ENCODE measurements at regions not wholly inside any gene's neighbourhood (a gene's known extent, or its start where the extent isn't known, plus 50 kb on each side); places are given as distances from the start of the nearest gene placed in this dataset.

DNA sequence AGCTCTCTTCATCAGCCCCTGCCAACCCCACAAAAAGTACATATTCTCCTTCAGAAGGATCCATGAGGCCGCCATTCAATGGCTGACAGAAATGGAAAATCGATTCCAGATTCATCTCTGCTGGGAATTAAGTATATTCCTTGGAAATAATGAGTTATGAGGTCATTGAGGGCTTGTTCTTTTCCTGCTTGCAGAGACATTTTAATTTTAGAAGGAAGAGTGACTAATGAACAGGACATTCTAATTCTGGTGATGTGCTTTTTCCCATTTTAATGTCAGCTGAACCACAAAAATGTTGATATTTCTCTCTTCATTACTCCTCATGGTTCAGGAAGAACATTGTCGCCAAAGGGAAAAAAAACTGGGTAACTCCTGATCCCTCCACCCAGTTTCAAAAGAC, 314.0 kb downstream of the PIK3R1 start:
- Histone ChIP-seq H3K27ac (no peak overlapping the region), H3K4me1 (peaks cover 7% of the 10 kb centered on the region)
- TF ChIP-seq, protein P1, sequence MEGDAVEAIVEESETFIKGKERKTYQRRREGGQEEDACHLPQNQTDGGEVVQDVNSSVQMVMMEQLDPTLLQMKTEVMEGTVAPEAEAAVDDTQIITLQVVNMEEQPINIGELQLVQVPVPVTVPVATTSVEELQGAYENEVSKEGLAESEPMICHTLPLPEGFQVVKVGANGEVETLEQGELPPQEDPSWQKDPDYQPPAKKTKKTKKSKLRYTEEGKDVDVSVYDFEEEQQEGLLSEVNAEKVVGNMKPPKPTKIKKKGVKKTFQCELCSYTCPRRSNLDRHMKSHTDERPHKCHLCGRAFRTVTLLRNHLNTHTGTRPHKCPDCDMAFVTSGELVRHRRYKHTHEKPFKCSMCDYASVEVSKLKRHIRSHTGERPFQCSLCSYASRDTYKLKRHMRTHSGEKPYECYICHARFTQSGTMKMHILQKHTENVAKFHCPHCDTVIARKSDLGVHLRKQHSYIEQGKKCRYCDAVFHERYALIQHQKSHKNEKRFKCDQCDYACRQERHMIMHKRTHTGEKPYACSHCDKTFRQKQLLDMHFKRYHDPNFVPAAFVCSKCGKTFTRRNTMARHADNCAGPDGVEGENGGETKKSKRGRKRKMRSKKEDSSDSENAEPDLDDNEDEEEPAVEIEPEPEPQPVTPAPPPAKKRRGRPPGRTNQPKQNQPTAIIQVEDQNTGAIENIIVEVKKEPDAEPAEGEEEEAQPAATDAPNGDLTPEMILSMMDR (IDR thresholded peaks at IDR 0.05) = no peak

DNA sequence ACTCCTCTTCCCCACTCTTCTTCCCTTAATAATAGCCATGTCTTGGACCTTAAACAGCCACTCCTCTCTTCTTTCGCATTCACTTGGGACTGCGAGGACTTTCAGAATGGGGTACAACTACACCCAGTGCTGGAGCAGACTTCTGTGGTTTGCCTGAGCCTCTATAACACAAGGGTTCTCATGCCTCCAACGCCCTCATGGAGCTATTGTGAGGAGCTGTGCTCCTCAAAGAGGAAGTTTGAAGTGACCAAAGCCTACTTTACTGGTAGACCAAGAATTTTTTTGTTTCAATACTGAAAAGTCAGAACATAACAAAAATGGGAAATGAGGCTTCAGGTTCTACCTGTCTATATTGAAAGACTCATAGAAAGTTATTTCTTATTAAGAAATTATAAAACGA, 316.4 kb downstream of the PIK3R1 start:
- H3K4me3 ChIP-seq = no peak overlapping the region
- H3K36me3 ChIP-seq (ENCODE audit: insufficient read depth in 1 of 2, low read depth in 1 of 2) = no peaks in the 10 kb centered on the region
- peaks cover 5% of the 10 kb centered on the region for H3K9me3 ChIP-seq
- no peaks in the 10 kb centered on the region for H3K27me3 ChIP-seq (ENCODE audit: insufficient read depth in 3 of 3, low read length in 2 of 3)
- H3K4me1 ChIP-seq = peaks cover 10% of the 10 kb centered on the region
- no peak overlapping the region for H3K27ac ChIP-seq
- no peak for DNase-seq
- intact Hi-C loops (cut with DNase I) = no loop called here
- ATAC-seq = no peak
- 92 to 99% (median 93%) methylated on average over 4 of the region's 4 CpGs for WGBS, 3 donors
- TF ChIP-seq, protein P1 (IDR thresholded peaks at IDR 0.05) = no peak

More for the DNA sequence above, 314.0 kb downstream of the PIK3R1 start:
- H3K27me3 ChIP-seq (ENCODE audit: insufficient read depth in 3 of 3, low read length in 2 of 3) = no peaks in the 10 kb centered on the region
- H3K36me3 ChIP-seq (ENCODE audit: insufficient read depth in 1 of 2, low read depth in 1 of 2) = no peaks in the 10 kb centered on the region
- no peak for ATAC-seq
- intact Hi-C loops (cut with DNase I) = no loop called here
- no peak overlapping the region for H3K4me3 ChIP-seq
- 62 to 74% (median 63%) methylated on average over 3 of the region's 3 CpGs for WGBS, 3 donors
- no peak for DNase-seq
- H3K9me3 ChIP-seq = peaks cover 5% of the 10 kb centered on the region

DNA sequence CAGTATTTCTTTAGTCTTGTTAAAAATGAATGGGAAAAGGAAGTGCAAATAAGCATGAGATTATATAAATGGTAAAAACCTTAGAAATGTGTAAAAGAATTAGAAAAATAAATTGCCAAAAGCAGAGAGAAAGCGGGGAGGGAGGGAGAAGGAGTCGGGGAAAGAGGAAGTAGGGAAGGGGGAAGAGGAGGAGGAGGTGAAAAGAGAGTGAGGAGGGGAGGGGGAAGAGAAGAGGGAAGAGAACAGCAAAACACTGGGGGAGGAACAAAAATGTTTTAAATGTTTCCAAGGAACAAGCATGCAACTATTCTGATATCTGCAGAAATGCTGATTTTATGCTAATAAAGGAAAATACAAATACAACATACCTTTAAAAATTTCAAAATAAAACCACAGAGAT, 317.5 kb downstream of the PIK3R1 start:
- H3K27ac ChIP-seq = no peak overlapping the region
- DNase-seq (no peak), ATAC-seq (no peak)
- TF ChIP-seq, protein P1 (IDR thresholded peaks at IDR 0.05) = no peak
- H3K4me1 ChIP-seq = peaks cover 10% of the 10 kb centered on the region
- no peaks in the 10 kb centered on the region for H3K27me3 ChIP-seq (ENCODE audit: insufficient read depth in 3 of 3, low read length in 2 of 3)
- H3K4me3 ChIP-seq = no peak overlapping the region
- H3K36me3 ChIP-seq (ENCODE audit: insufficient read depth in 1 of 2, low read depth in 1 of 2) = no peaks in the 10 kb centered on the region
- WGBS, 3 donors = 63 to 74% (median 63%) methylated on average over 2 of the region's 2 CpGs
- no peaks in the 10 kb centered on the region for H3K9me3 ChIP-seq
- intact Hi-C loops (cut with DNase I) = no loop called here

DNA sequence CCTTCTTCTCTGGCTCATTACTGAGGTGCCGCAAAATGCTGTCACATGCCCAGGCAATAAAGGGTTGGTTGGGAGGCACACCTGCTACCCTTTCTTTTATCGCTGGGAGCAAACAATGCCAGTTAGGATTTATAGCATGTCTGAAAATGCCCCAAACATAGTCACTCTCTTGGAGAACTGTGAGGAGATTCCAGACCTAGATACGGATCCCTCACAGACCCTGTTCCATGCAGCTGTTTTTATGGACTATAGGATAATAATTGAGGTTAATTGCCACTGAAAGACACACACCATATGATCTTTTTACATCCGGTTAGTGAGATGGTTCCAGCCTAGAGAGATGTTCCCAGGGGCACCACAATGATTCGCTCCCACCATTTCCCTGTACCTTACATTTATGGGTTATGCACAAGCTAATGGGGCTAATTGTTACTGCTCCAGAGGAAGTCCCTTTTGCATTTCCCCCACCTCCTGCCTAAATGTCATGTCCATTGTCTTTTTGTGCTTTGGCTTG, 318.1 kb downstream of the PIK3R1 start:
- no peak for ATAC-seq
- Histone ChIP-seq H3K27ac (no peak overlapping the region), H3K9me3 (no peaks in the 10 kb centered on the region), H3K36me3 (ENCODE audit: insufficient read depth in 1 of 2, low read depth in 1 of 2) (no peaks in the 10 kb centered on the region), H3K4me3 (no peak overlapping the region), H3K4me1 (peaks cover 10% of the 10 kb centered on the region), H3K27me3 (ENCODE audit: insufficient read depth in 3 of 3, low read length in 2 of 3) (no peaks in the 10 kb centered on the region)
- 43 to 50% (median 47%) methylated on average over 5 of the region's 5 CpGs for WGBS, 3 donors
- TF ChIP-seq, protein P1 (IDR thresholded peaks at IDR 0.05) = no peak
- intact Hi-C loops (cut with DNase I) = no loop called here
- DNase-seq = no peak
